ENCODE measurements at regions not wholly inside any gene's neighbourhood (a gene's known extent, or its start where the extent isn't known, plus 50 kb on each side); places are given as distances from the start of the nearest gene placed in this dataset.
A peak's percentile ranks its signal among the peaks of the same experiment; 100 is the strongest.
"Not testable (repeated sequence)": the region's sequence is repeated elsewhere in the genome, so short reads cannot be mapped to it uniquely, and the experiment has no call there.

- Histone ChIP-seq H3K27ac (no peak overlapping the region), H3K9me3 (no peaks in the 10 kb centered on the region), H3K4me1 (no peaks in the 10 kb centered on the region), H3K4me3 (no peak overlapping the region), H3K27me3 (no peaks in the 10 kb centered on the region), H3K36me3 (no peaks in the 10 kb centered on the region)
- 67% methylated on average over 10 of the region's 10 CpGs for WGBS
- DNase-seq (ENCODE audit: low spot score in 2 of 2), result no peak
- TF ChIP-seq POLR2A (IDR thresholded peaks at IDR 0.05) (no peak), POLR2AphosphoS5 (IDR thresholded peaks at IDR 0.05) (no peak), EP300 (IDR thresholded peaks at IDR 0.05) (no peak)
- TF ChIP-seq, protein P1, sequence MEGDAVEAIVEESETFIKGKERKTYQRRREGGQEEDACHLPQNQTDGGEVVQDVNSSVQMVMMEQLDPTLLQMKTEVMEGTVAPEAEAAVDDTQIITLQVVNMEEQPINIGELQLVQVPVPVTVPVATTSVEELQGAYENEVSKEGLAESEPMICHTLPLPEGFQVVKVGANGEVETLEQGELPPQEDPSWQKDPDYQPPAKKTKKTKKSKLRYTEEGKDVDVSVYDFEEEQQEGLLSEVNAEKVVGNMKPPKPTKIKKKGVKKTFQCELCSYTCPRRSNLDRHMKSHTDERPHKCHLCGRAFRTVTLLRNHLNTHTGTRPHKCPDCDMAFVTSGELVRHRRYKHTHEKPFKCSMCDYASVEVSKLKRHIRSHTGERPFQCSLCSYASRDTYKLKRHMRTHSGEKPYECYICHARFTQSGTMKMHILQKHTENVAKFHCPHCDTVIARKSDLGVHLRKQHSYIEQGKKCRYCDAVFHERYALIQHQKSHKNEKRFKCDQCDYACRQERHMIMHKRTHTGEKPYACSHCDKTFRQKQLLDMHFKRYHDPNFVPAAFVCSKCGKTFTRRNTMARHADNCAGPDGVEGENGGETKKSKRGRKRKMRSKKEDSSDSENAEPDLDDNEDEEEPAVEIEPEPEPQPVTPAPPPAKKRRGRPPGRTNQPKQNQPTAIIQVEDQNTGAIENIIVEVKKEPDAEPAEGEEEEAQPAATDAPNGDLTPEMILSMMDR (IDR thresholded peaks at IDR 0.05), result no peak
Measured at GRCh38 chr14:106235356-106236159, 709.2 kb downstream of the TMEM121 start.

DNA sequence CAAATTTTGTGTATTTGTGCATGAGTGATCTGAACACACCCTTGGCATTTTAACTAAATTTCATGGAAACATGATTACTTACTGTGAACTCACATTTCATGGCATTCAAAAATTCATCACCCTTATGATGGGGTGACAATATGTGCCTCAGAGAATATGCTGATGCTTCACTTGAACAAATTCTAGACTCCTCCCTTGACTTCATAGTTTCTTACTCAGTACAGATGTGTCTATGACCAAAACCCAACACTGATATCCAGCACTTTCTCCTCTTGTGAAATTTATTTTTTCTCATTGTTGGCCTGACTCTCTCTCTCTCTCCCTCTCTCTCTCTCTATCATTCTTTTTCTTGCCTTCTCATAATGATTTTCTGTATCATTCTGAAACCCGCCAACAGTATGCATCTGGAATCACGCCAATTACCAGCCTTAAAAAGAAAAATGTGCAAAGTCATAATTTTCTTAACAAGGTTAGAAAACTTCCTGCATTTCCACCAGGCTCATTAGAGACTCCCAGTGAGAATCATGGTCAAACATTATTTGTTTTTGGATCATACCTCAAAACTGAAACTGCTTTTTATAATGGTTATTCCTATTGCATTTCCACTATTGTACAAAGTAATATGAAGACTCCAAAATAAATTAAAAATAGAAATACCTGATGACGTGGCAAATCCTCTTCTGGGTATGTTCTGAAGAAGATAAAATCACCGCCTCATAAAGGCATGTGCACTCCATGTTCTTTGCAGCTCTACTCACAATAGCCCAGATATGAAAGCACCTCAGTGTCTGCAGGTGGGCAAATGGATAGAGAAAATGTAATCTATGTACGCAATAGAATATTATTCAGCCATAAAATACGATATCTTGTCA, 722.2 kb downstream of the TMEM121 start:
- Histone ChIP-seq H3K4me3 (no peak overlapping the region), H3K27me3 (peaks cover 4% of the 10 kb centered on the region), H3K4me1 (no peaks in the 10 kb centered on the region), H3K27ac (no peak overlapping the region), H3K36me3 (no peaks in the 10 kb centered on the region), H3K9me3 (no peaks in the 10 kb centered on the region)
- no peak for DNase-seq (ENCODE audit: low spot score in 2 of 2)
- 39% methylated on average over 6 of the region's 6 CpGs for WGBS
- TF ChIP-seq POLR2AphosphoS5 (IDR thresholded peaks at IDR 0.05) (no peak), EP300 (IDR thresholded peaks at IDR 0.05) (no peak), POLR2A (IDR thresholded peaks at IDR 0.05) (no peak)
- TF ChIP-seq, protein P1 (IDR thresholded peaks at IDR 0.05), result no peak

GRCh38 chr14:106253995-106254394, 727.6 kb downstream of the TMEM121 start:
- H3K27ac ChIP-seq; H3K4me3 ChIP-seq; H3K9me3 ChIP-seq; H3K4me1 ChIP-seq; H3K36me3 ChIP-seq; DNase-seq (ENCODE audit: low spot score in 2 of 2); H3K27me3 ChIP-seq: not testable (repeated sequence)
- WGBS, result 49% methylated on average over 5 of the region's 5 CpGs

DNA sequence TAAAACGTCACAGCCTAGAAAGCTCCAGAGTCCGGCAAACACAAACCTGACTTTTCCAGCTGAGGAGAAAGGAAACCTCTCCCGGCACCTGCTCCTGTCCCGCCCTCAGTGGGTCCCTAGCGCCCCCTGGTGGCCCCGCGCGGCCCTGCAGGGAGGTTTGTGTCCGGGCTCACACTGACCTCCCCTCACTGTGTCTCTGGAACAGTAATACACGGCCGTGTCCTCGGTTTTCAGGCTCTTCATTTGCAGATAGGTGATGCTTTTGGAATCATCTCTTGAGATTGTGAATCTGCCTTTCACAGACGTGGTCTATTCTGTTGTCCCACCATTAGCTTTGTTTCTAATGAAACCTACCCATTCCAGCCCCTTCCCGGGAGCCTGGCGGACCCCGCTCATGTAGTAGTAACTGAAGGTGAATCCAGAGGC, 731.2 kb downstream of the TMEM121 start:
- not testable (repeated sequence) for DNase-seq (ENCODE audit: low spot score in 2 of 2); H3K36me3 ChIP-seq
- WGBS, result 43% methylated on average over 16 of the region's 16 CpGs

GRCh38 chr14:106268013-106268727, 741.8 kb downstream of the TMEM121 start:
- no peak for DNase-seq (ENCODE audit: low spot score in 2 of 2)
- TF ChIP-seq EP300 (IDR thresholded peaks at IDR 0.05), result no peak
- no peak for TF ChIP-seq POLR2AphosphoS5 (IDR thresholded peaks at IDR 0.05)
- no peak for TF ChIP-seq POLR2A (IDR thresholded peaks at IDR 0.05)
- TF ChIP-seq, protein P1 (IDR thresholded peaks at IDR 0.05), result no peak
- H3K27ac ChIP-seq, result no peak overlapping the region
- peaks cover 19% of the 10 kb centered on the region for H3K27me3 ChIP-seq
- no peaks in the 10 kb centered on the region for H3K36me3 ChIP-seq
- WGBS, result 48% methylated on average over 17 of the region's 17 CpGs
- H3K9me3 ChIP-seq, result no peaks in the 10 kb centered on the region
- no peaks in the 10 kb centered on the region for H3K4me1 ChIP-seq
- no peak overlapping the region for H3K4me3 ChIP-seq

More for the DNA sequence above, 731.2 kb downstream of the TMEM121 start:
- not testable (repeated sequence) for H3K27me3 ChIP-seq, H3K9me3 ChIP-seq, H3K4me3 ChIP-seq, H3K4me1 ChIP-seq, H3K27ac ChIP-seq
- TF ChIP-seq, protein P1 (IDR thresholded peaks at IDR 0.05), result peak in 1 of 2 donors; percentile 72
